DND-41 (cell line): ENCODE measurements at regions not wholly inside any gene's neighbourhood (a gene's known extent, or its start where the extent isn't known, plus 50 kb on each side); places are given as distances from the start of the nearest gene placed in this dataset.

ENCODE experiments used
- CTCF ChIP-seq: IDR thresholded peaks from 2 replicates; pipeline ENCODE4 v1.5.1; 2012; ENCODE audit warnings: borderline replicate concordance, low read length, moderate library complexity, mild to moderate bottlenecking; ENCODE audit not compliant: poor library complexity, severe bottlenecking; ENCODE audit errors: extremely low read depth
- EZH2 ChIP-seq: IDR thresholded peaks from 3 replicates; pipeline ENCODE4 v1.6.1; 2012; ENCODE audit warnings: borderline replicate concordance, low read depth, mild to moderate bottlenecking, moderate library complexity, low read length, inconsistent platforms; ENCODE audit not compliant: severe bottlenecking

- TF ChIP-seq CTCF (peak; percentile 82), EZH2 (no peak)
Measured at GRCh38 chr5:50320131-50320749, 120.8 kb downstream of the EMB start.
